Smooth muscle cell (in vitro differentiated cells): ENCODE measurements at regions not wholly inside any gene's neighbourhood (a gene's known extent, or its start where the extent isn't known, plus 50 kb on each side); places are given as distances from the start of the nearest gene placed in this dataset.

Experiments
- DNase-seq: peaks from one replicate; lab custom pipeline; 2025; ENCODE audit not compliant: unreplicated experiment; lab: John Stamatoyannopoulos, UW
- H2AFZ ChIP-seq: fragments of 200-600 bp; sonication (generic); 2 replicates; pipeline ENCODE4 v1.6.0; 2016; ENCODE audit warnings: antibody characterized with exemption, low read depth, mild to moderate bottlenecking
- H3F3A ChIP-seq: fragments of 200-600 bp; sonication (generic); 2 replicates; pipeline ENCODE4 v1.6.0; 2017; ENCODE audit warnings: antibody characterized with exemption, low read depth
- H3K27ac ChIP-seq: fragments of 200-600 bp; sonication (generic); 2 replicates; pipeline ENCODE4 v1.5.1; 2016; ENCODE audit warnings: low read depth, mild to moderate bottlenecking
- H3K27me3 ChIP-seq: fragments of 200-600 bp; sonication (generic); 2 replicates; pipeline ENCODE4 v1.6.1; 2016; ENCODE audit warnings: low read depth, mild to moderate bottlenecking
- H3K36me3 ChIP-seq: fragments of 200-600 bp; sonication (generic); 2 replicates; pipeline ENCODE4 v1.5.1; 2016; ENCODE audit warnings: low read depth
- H3K4me1 ChIP-seq: fragments of 200-600 bp; sonication (generic); 2 replicates; pipeline ENCODE4 v1.5.1; 2016; ENCODE audit warnings: low read depth
- H3K4me2 ChIP-seq: fragments of 200-600 bp; sonication (generic); 2 replicates; pipeline ENCODE4 v1.6.0; 2016; ENCODE audit warnings: mild to moderate bottlenecking
- H3K4me3 ChIP-seq: fragments of 200-600 bp; sonication (generic); 2 replicates; pipeline ENCODE4 v1.5.1; 2016; ENCODE audit warnings: mild to moderate bottlenecking
- H3K79me2 ChIP-seq: fragments of 200-600 bp; sonication (generic); 2 replicates; pipeline ENCODE4 v1.6.0; 2016; ENCODE audit warnings: low read depth, mild to moderate bottlenecking
- H3K9ac ChIP-seq: fragments of 200-600 bp; sonication (generic); 2 replicates; pipeline ENCODE4 v1.6.0; 2016; ENCODE audit warnings: low read depth
- H3K9me3 ChIP-seq: fragments of 200-600 bp; sonication (generic); replicated peaks from 2 replicates; pipeline ENCODE4 v1.5.1; 2016; ENCODE audit warnings: low read depth
- H4K20me1 ChIP-seq: fragments of 200-600 bp; sonication (generic); 2 replicates; pipeline ENCODE4 v1.6.0; 2016; ENCODE audit warnings: low read depth
- CTCF ChIP-seq: fragments of 200-600 bp; sonication (generic); IDR thresholded peaks from 2 replicates; pipeline ENCODE4 v1.5.1; 2017; ENCODE audit warnings: borderline replicate concordance, mild to moderate bottlenecking, antibody characterized with exemption; ENCODE audit not compliant: insufficient read depth, poor library complexity, severe bottlenecking
- WGBS: methylation state at CpG from one replicate; pipeline ENCODE4 v1.1.7; 2016; ENCODE audit warnings: low lambda C conversion rate; 5-methylcytosine and 5-hydroxymethylcytosine counted together

GRCh38 chr1:22288593-22289241 lies 145.8 kb upstream of the WNT4 start:
- no peaks in the 10 kb centered on the region for H4K20me1 ChIP-seq
- no peak for TF ChIP-seq CTCF

GRCh38 chr1:22289307-22289995 lies 146.6 kb upstream of the WNT4 start:
- Histone ChIP-seq H3K27ac (no peak overlapping the region), H3K27me3 (no peaks in the 10 kb centered on the region), H3K9me3 (no peaks in the 10 kb centered on the region), H3K36me3 (no peaks in the 10 kb centered on the region), H3K4me1 (no peaks in the 10 kb centered on the region), H4K20me1 (no peaks in the 10 kb centered on the region), H3K9ac (no peak overlapping the region), H3K4me2 (no peak overlapping the region), H3F3A (no peaks in the 10 kb centered on the region), H3K79me2 (no peaks in the 10 kb centered on the region), H2AFZ (no peak overlapping the region), H3K4me3 (no peak overlapping the region)
- 60% methylated on average over 11 of the region's 11 CpGs for WGBS
- no peak for TF ChIP-seq CTCF
- no peak for DNase-seq

More at GRCh38 chr1:22288593-22289241, 145.8 kb upstream of the WNT4 start:
- Histone ChIP-seq H3F3A (no peaks in the 10 kb centered on the region), H3K4me1 (no peaks in the 10 kb centered on the region), H3K79me2 (no peaks in the 10 kb centered on the region), H2AFZ (no peak overlapping the region), H3K4me2 (no peak overlapping the region), H3K27ac (no peak overlapping the region), H3K4me3 (no peak overlapping the region), H3K27me3 (no peaks in the 10 kb centered on the region), H3K9ac (no peak overlapping the region), H3K9me3 (no peaks in the 10 kb centered on the region), H3K36me3 (no peaks in the 10 kb centered on the region)
- no peak for DNase-seq
- WGBS, result 88% methylated on average over 4 of the region's 4 CpGs

- no peak for TF ChIP-seq CTCF
Observed at GRCh38 chr1:22290157-22290556, 147.3 kb upstream of the WNT4 start.

GRCh38 chr1:22290611-22291010 lies 147.7 kb upstream of the WNT4 start:
- no peak for DNase-seq
- H4K20me1 ChIP-seq, result no peaks in the 10 kb centered on the region
- no peaks in the 10 kb centered on the region for H3K27me3 ChIP-seq

More at GRCh38 chr1:22290157-22290556, 147.3 kb upstream of the WNT4 start:
- H3K9me3 ChIP-seq, result no peaks in the 10 kb centered on the region
- H3F3A ChIP-seq, result no peaks in the 10 kb centered on the region
- no peak for DNase-seq
- no peaks in the 10 kb centered on the region for H4K20me1 ChIP-seq
- WGBS, result 95% methylated on average over 8 of the region's 8 CpGs
- no peak overlapping the region for H3K9ac ChIP-seq
- no peaks in the 10 kb centered on the region for H3K27me3 ChIP-seq
- no peaks in the 10 kb centered on the region for H3K79me2 ChIP-seq
- no peaks in the 10 kb centered on the region for H3K4me1 ChIP-seq
- H3K36me3 ChIP-seq, result no peaks in the 10 kb centered on the region
- no peak overlapping the region for H3K27ac ChIP-seq
- H3K4me2 ChIP-seq, result no peak overlapping the region
- no peak overlapping the region for H2AFZ ChIP-seq
- H3K4me3 ChIP-seq, result no peak overlapping the region

More at GRCh38 chr1:22290611-22291010, 147.7 kb upstream of the WNT4 start:
- Histone ChIP-seq H3K4me3 (no peak overlapping the region), H3K9me3 (no peaks in the 10 kb centered on the region), H2AFZ (no peak overlapping the region), H3K9ac (no peak overlapping the region), H3K4me2 (no peak overlapping the region), H3K36me3 (no peaks in the 10 kb centered on the region), H3F3A (no peaks in the 10 kb centered on the region), H3K27ac (no peak overlapping the region), H3K4me1 (no peaks in the 10 kb centered on the region), H3K79me2 (no peaks in the 10 kb centered on the region)
- 86% methylated on average over 9 of the region's 9 CpGs for WGBS
- TF ChIP-seq CTCF, result no peak
